Endothelial cell of hepatic sinusoid (primary cell): ENCODE measurements at regions not wholly inside any gene's neighbourhood (a gene's known extent, or its start where the extent isn't known, plus 50 kb on each side); places are given as distances from the start of the nearest gene placed in this dataset.
"Not testable (repeated sequence)": the region's sequence is repeated elsewhere in the genome, so short reads cannot be mapped to it uniquely, and the experiment has no call there.

Source experiments
- in situ Hi-C: cut with HindIII; loops from 2 replicates; pipeline ENCODE4 v1.10.0; 2017; ENCODE audit warnings: low sequenced_read_pairs

GRCh38 chr2:57402096-57402495, 644.5 kb upstream of the VRK2 start:
- in situ Hi-C loops: no loop called here

GRCh38 chr2:57402755-57403154, 643.9 kb upstream of the VRK2 start:
- in situ Hi-C loops: no loop called here

DNA sequence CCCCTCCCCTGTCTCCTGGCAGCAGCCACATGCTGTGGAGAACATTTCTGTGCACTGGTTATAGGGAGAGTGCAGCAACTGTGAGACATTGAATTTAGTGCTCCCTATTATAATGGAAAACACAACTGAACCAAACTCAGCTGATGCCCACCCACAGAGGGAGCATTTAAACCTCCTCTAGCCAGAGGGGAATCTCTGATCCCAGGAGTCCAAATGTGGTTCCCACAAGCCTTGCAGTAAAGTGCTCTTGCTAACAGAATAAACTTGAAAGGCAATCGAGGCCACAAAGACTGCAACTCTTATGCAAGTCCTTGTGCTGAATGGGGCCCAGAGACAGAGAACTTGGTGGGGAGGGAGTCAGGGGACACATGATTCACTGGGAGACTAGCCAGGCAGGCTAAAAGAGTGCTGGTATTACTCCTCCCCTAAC, 638.8 kb upstream of the VRK2 start:
- in situ Hi-C loops: no loop called here

- in situ Hi-C loops: no loop called here
Measured at GRCh38 chr2:57408587-57408986, 638.0 kb upstream of the VRK2 start.

- in situ Hi-C loops: no loop called here
Measured at GRCh38 chr2:57417007-57417406, 629.6 kb upstream of the VRK2 start.

DNA sequence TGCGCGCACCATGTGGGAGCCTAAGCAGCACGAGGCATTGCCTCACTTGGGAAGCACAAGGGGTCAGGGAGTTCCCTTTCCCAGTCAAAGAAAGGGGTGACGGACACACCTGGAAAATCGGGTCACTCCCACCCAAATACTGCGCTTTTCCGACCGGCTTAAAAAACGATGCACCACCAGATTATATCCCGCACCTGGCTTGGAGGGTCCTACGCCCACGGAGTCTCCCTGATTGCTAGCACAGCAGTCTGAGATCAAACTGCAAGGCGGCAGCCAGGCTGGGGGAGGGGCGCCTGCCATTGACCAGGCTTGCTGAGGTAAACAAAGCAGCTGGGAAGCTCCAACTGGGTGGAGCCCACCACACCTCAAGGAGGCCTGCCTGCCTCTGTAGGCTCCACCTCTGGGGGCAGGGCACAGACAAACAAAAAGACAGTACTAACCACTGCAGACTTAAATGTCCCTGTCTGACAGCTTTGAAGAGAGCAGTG, 627.7 kb upstream of the VRK2 start:
- in situ Hi-C loops: not testable (repeated sequence)

- in situ Hi-C loops: no loop called here
Measured at GRCh38 chr2:57429831-57430230, 616.8 kb upstream of the VRK2 start.

DNA sequence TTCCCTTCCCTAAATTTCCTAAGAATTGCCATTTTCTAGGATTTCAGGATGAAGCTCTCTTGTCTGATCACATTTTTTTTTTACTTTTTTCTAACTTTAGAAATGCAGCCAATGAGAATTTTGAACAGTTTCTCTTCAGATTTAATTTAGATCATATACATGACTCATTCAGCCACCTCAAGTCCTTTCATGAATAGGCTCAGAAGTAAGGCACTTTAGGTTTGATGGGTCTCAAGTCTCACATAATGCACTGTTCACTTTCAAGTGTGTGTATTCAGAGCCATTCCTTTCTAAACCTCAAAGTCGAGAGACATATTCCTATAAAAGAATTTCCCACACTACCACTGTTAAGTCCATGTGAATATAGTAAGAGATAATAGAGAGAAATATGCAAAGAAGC, 614.1 kb upstream of the VRK2 start:
- in situ Hi-C loops: no loop called here

GRCh38 chr2:57434441-57434840, 612.2 kb upstream of the VRK2 start:
- in situ Hi-C loops: no loop called here

- in situ Hi-C loops: no loop called here
Measured at GRCh38 chr2:57434972-57435371, 611.6 kb upstream of the VRK2 start.

- in situ Hi-C loops: no loop called here
Measured at GRCh38 chr2:57437077-57437476, 609.5 kb upstream of the VRK2 start.

GRCh38 chr2:57440437-57440836, 606.2 kb upstream of the VRK2 start:
- in situ Hi-C loops: no loop called here

DNA sequence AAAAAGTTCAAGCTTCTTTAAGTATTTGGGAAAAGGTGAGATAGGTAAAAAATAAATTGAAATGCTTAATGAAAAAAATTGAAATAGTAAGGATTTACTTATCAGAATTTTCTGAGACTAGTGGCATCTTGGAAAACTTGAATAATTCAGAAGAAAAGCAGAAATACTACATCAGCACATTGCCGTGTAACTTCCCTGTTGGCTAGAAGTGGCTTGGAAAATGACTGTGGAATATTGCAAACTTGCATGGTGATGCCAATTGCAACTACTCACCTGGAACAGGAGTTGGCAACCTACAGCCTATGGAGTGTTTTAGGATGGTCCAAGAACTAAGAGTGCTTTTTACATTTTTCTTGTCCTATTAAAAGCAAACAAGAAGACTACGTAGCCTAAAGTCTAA, 603.5 kb upstream of the VRK2 start:
- in situ Hi-C loops: no loop called here

- in situ Hi-C loops: no loop called here
Measured at GRCh38 chr2:57443973-57444521, 602.6 kb upstream of the VRK2 start.

GRCh38 chr2:57444752-57445430, 601.7 kb upstream of the VRK2 start:
- in situ Hi-C loops: no loop called here

DNA sequence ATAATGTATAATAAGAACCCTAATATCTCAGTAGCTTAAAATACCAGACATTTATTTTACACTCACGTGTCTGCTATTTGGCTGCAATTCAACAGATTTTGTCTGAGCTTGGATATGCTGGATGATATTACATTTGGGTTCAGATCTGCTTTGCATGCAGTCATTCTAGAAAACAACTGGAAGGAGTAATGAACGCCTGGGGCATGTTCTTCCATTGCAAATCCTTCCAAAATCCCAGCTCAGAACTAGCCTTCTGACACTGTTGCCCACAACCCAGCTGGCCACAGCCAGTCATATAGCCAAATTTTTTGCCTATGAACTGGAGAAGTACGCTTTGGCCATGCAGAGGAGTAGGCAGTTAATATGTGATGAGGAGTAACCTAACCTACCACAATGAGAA, 597.8 kb upstream of the VRK2 start:
- in situ Hi-C loops: no loop called here

GRCh38 chr2:57450170-57450569, 596.4 kb upstream of the VRK2 start:
- in situ Hi-C loops: no loop called here

DNA sequence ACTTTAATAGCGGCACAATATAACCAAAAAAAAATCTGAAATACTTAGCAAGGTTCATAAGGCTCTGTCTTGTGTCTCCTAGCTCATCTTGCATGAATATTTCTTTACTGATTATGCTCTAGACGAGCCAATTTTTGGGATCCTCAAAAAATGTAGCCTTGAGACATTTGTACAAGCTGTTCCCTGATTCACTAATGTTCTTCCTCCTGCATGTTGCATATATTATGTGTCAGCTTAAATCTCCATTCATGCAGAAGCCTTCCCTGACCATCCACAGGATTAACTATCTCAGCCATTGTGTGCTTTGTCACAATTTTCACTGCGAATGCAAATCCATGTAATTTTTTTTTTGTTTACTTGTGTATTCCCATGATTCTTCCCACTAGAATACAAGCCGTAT, 594.0 kb upstream of the VRK2 start:
- in situ Hi-C loops: no loop called here

- in situ Hi-C loops: no loop called here
Measured at GRCh38 chr2:57453945-57454344, 592.7 kb upstream of the VRK2 start.

DNA sequence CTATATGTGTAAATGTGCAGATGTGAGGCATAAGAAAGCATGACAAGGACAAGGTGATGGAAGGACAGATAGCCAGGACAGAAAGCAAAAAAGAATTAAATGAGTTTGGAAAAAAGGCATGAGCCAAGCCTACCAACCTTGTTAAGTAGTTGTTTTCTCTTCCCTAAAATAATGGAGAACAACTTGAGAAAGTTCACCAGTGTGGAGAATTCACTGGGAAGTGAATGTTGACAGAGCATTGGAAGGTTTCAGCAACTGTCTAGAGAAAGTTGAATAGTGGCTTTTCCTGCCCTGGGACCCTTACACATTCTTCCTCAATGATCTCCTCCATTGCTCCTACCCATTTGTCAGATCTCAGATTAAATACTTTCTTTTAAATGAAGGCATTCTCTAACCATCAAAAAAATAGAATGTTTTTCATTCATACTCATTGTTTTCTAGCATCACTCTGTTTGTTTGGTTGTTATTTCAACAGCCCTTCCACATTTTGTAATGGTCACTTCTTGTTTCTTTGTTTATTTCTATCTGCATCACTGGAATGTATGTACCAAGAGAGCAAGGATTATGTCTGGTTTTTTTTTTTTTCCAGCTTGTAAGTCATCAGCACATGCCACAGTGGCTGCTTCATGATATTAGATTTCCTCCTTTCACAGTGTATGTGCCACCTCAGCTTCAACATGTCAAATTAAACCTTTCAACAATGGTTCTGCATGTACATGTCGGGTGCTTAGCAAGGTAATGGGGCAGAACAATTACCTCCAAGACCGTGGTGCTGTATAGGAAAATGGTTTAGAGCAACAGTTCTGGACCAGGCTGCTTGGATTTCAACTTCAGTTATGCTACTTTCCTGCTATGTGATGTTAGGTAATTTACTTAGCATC, 586.0 kb upstream of the VRK2 start:
- in situ Hi-C loops: no loop called here

DNA sequence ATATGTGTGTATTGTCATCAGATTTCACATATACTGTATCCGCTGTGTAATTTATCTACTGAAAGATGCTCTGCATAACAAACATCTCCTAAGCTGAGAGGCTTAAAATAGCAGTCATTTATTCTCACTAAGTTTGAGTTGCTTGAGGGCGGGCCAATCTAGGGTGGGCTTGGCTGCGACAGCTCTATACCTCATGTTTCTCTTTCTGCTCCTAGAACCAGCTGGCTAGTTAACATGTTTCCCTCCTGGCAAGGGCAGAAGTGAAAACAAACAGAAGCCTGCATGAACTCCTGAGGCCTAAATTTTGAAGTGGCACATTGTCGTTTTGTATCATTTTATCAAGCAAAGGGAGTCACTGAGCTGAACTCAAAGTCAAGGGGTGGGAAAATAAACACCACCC, 585.0 kb upstream of the VRK2 start:
- in situ Hi-C loops: no loop called here

DNA sequence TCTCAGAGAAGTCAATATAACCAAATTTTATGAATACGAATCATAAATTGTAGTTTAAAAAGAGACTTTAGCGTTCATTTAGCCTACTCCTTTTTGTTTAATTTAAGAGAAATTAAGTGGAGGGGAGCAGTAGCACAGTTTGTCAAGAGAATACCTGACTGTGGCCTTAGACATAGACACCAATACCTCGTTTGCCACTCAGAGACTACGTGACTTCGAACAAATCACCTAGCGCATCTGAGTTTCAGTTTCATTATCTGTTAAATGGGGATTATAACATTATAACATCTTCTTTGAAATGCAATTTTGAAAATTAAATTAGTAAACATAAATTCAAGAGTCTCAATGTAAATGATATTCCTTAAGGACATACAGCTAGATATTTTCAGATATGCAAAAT, 581.5 kb upstream of the VRK2 start:
- in situ Hi-C loops: no loop called here
